AML-193 (cell line): ENCODE measurements at regions not wholly inside any gene's neighbourhood (a gene's known extent, or its start where the extent isn't known, plus 50 kb on each side); places are given as distances from the start of the nearest gene placed in this dataset.

ENCODE experiments used
- DNase-seq, 2 experiments: peaks; one replicate each; lab custom pipeline; 2025; lab: John Stamatoyannopoulos, UW

GRCh38 chr14:84657911-84658310 lies 872.0 kb upstream of the FLRT2 start:
- DNase-seq = no peak

GRCh38 chr14:84670796-84671195 lies 859.1 kb upstream of the FLRT2 start:
- DNase-seq = no peak

GRCh38 chr14:84671776-84672175 lies 858.2 kb upstream of the FLRT2 start:
- DNase-seq = no peak

GRCh38 chr14:84674636-84675035 lies 855.3 kb upstream of the FLRT2 start:
- no peak for DNase-seq

GRCh38 chr14:84686550-84686949 lies 843.4 kb upstream of the FLRT2 start:
- DNase-seq = no peak

GRCh38 chr14:84688297-84689025 lies 841.5 kb upstream of the FLRT2 start:
- DNase-seq = no peak

GRCh38 chr14:84694161-84694560 lies 835.8 kb upstream of the FLRT2 start:
- DNase-seq = no peak

GRCh38 chr14:84704601-84705000 lies 825.3 kb upstream of the FLRT2 start:
- no peak for DNase-seq

GRCh38 chr14:84707830-84708229 lies 822.1 kb upstream of the FLRT2 start:
- DNase-seq = no peak

GRCh38 chr14:84708865-84709264 lies 821.1 kb upstream of the FLRT2 start:
- no peak for DNase-seq

GRCh38 chr14:84726471-84726870 lies 803.5 kb upstream of the FLRT2 start:
- no peak for DNase-seq

GRCh38 chr14:84749191-84749955 lies 780.6 kb upstream of the FLRT2 start:
- no peak for DNase-seq

GRCh38 chr14:84750284-84750683 lies 779.7 kb upstream of the FLRT2 start:
- DNase-seq = no peak

GRCh38 chr14:84750763-84751554 lies 779.0 kb upstream of the FLRT2 start:
- no peak for DNase-seq

GRCh38 chr14:84751745-84752144 lies 778.2 kb upstream of the FLRT2 start:
- DNase-seq = no peak

- no peak for DNase-seq
These were observed 769.3 kb upstream of the FLRT2 start for GRCh38 chr14:84760489-84761126.

- no peak for DNase-seq
These were observed 762.5 kb upstream of the FLRT2 start for GRCh38 chr14:84767434-84767833.

- no peak for DNase-seq
These were observed 759.9 kb upstream of the FLRT2 start for GRCh38 chr14:84770030-84770429.

- no peak for DNase-seq
These were observed 752.6 kb upstream of the FLRT2 start for GRCh38 chr14:84777356-84777755.

GRCh38 chr14:84782902-84783301 lies 747.0 kb upstream of the FLRT2 start:
- DNase-seq = no peak

GRCh38 chr14:84783511-84783910 lies 746.4 kb upstream of the FLRT2 start:
- no peak for DNase-seq

GRCh38 chr14:84785996-84786395 lies 743.9 kb upstream of the FLRT2 start:
- no peak for DNase-seq
